ENCODE measurements at regions not wholly inside any gene's neighbourhood (a gene's known extent, or its start where the extent isn't known, plus 50 kb on each side); places are given as distances from the start of the nearest gene placed in this dataset.

- no TSS peak for BruUV-seq (replicated peaks)
- ChIA-PET RAD21 (ENCODE audit: low non-redundant PET in 1 of 2, low total read pairs in 2 of 2, uncharacterized antibody in 2 of 2, unreplicated experiment in 2 of 2) (no interaction called here), POLR2A (no interaction called here), CTCF (no interaction called here)
- no peak overlapping the region for H3K4me2 ChIP-seq (ENCODE audit: low read length)
- H3K27ac ChIP-seq (ENCODE audit: low read depth, low read length), result no peak overlapping the region
- TF ChIP-seq MAX (IDR thresholded peaks at IDR 0.05) (no peak), REST (IDR thresholded peaks at IDR 0.05; ENCODE audit: low read depth) (no peak), RAD21 (IDR thresholded peaks at IDR 0.05; ENCODE audit: low read depth) (no peak), CEBPB (IDR thresholded peaks at IDR 0.05; ENCODE audit: low read depth) (no peak), EZH2 (IDR thresholded peaks at IDR 0.05) (no peak), JUND (IDR thresholded peaks at IDR 0.05) (no peak), FOSL1 (IDR thresholded peaks at IDR 0.05; ENCODE audit: low read depth) (no peak), ZFX (IDR thresholded peaks at IDR 0.05) (no peak), ZBTB33 (IDR thresholded peaks at IDR 0.05; ENCODE audit: extremely low read depth, insufficient replicate concordance, low read length) (no peak), ZNF274 (IDR thresholded peaks at IDR 0.05; ENCODE audit: low read depth, low read length) (no peak), POLR2A (IDR thresholded peaks at IDR 0.05; ENCODE audit: borderline replicate concordance, extremely low read depth, insufficient read depth, insufficient read length) (no peak), ELF1 (IDR thresholded peaks at IDR 0.05; ENCODE audit: borderline replicate concordance, low read depth) (no peak), ATF3 (IDR thresholded peaks at IDR 0.05) (no peak), POLR2AphosphoS5 (IDR thresholded peaks at IDR 0.05; ENCODE audit: low read depth, low read length) (no peak), CBX3 (IDR thresholded peaks at IDR 0.05; ENCODE audit: low read depth) (no peak)
- H3K9me3 ChIP-seq (ENCODE audit: control insufficient read depth in 1 of 2, insufficient read depth in 1 of 2, low read depth in 1 of 2, low read length in 2 of 2), result no peaks in the 10 kb centered on the region
- DNase-seq (ENCODE audit: low read depth, low spot score) (no peak), ATAC-seq (no peak)
- H3K9ac ChIP-seq (ENCODE audit: low read length), result no peak overlapping the region
- no peaks in the 10 kb centered on the region for H3K9me2 ChIP-seq (ENCODE audit: insufficient read depth)
- intact Hi-C loops (cut with micrococcal nuclease), result no loop called here
- no peak overlapping the region for H3K4me3 ChIP-seq (replicated peaks in 1 of 2; ENCODE audit: low read depth in 1 of 2, low read length in 2 of 2)
- H3K27me3 ChIP-seq (ENCODE audit: insufficient read depth, low read length), result no peaks in the 10 kb centered on the region
- no peak overlapping the region for H2AFZ ChIP-seq (ENCODE audit: low read depth, low read length, poor library complexity, severe bottlenecking)
- H3K79me2 ChIP-seq (ENCODE audit: insufficient read depth, low read length), result no peaks in the 10 kb centered on the region
- no peaks in the 10 kb centered on the region for H3K4me1 ChIP-seq (ENCODE audit: control insufficient read depth in 1 of 2, insufficient read depth in 2 of 2, low read length in 2 of 2)
- no peaks in the 10 kb centered on the region for H4K20me1 ChIP-seq (ENCODE audit: insufficient read depth)
- H3K36me3 ChIP-seq (ENCODE audit: control insufficient read depth in 1 of 2, insufficient read depth in 2 of 2, low read length in 2 of 2), result no peaks in the 10 kb centered on the region
Measured at GRCh38 chr9:3676766-3677165, 151.0 kb upstream of the RFX3 start.
